Activated T-cell treated with anti-CD3 and anti-CD28 coated beads, Interleukin-2, amount 50 U/mL, for 72 hours (primary cell): ENCODE measurements at regions not wholly inside any gene's neighbourhood (a gene's known extent, or its start where the extent isn't known, plus 50 kb on each side); places are given as distances from the start of the nearest gene placed in this dataset.
"Not testable (repeated sequence)": the region's sequence is repeated elsewhere in the genome, so short reads cannot be mapped to it uniquely, and the experiment has no call there.

Experiments
- ATAC-seq, 2 donors: fragments of 150-1000 bp; cut with Tn5 transposase; replicated peaks in 1 of 2; 2 replicates each; pipeline ENCODE4 v1.10.0; 2021; ENCODE audit warnings: moderate library complexity in 2 of 2, mild to moderate bottlenecking in 1 of 2
- DNase-seq, 2 donors: peaks; one replicate each; pipeline ENCODE4 v3.0.0; 2021 to 2022; ENCODE audit warnings: mixed read lengths in 1 of 2
- H3K27ac Mint-ChIP-seq: one replicate; pipeline ENCODE4 v1.8.0; 2022; ENCODE audit warnings: mild to moderate bottlenecking, moderate library complexity, mixed read lengths
- H3K27me3 Mint-ChIP-seq: one replicate; pipeline ENCODE4 v1.8.0; 2022; ENCODE audit warnings: low read depth, mixed read lengths
- H3K36me3 Mint-ChIP-seq, 2 donors: one replicate each; pipeline ENCODE4 v1.8.0; 2022; ENCODE audit warnings: mixed read lengths in 2 of 2, mild to moderate bottlenecking in 1 of 2; ENCODE audit not compliant: insufficient read depth in 2 of 2
- H3K4me1 Mint-ChIP-seq: one replicate; pipeline ENCODE4 v1.8.0; 2022; ENCODE audit warnings: low read depth, mixed read lengths
- H3K4me3 Mint-ChIP-seq, 2 donors: one replicate each; pipeline ENCODE4 v1.8.0; 2022; ENCODE audit warnings: mild to moderate bottlenecking in 2 of 2, mixed read lengths in 2 of 2, moderate library complexity in 2 of 2
- H3K9me3 Mint-ChIP-seq, 2 donors: one replicate each; pipeline ENCODE4 v1.8.0; 2022; ENCODE audit warnings: mixed read lengths in 2 of 2

DNA sequence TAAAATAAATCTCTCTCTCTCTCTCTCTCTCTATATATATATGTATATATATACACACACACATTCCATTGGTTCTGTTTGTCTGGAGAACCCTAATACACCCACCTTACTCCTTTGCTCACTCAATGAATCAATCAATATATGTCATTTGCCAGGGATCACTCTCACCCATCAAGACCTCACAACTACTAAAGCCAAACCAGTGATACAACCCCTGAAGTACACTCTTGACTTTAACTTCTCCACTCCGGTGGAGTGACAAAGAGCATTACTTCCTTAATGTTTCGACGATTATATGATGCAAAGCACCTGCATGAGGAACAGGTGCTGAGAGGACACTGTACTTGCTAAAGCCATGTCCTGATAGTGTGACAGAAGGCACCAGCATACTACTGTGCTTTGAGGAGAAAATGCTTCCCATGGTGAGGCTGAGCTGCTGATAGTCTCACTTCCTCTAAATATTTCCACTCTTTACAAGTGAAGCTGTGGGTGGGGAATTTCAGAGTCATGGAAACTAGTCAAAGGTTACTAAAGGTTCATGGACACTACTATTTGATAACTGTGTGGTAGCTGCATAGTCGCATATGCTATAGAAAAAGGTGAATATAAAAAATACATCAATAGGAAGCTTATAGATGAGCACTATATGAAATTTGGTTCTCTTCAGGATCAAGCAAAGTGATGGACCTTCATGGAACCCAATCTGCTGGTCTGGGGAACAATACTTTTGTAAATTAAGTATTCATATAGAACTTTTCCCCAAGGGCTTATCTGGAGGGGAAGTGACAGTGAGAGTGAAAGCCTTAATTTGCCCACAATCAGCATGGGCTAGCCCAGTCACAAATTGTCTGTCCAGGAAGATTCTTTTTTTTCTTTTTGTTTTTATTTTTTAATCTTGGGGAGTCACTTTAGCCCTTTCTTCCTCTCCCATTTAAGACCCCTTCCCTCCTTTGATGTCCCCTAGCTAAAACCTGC, 141.9 kb upstream of the NEDD9 start:
- ATAC-seq (peak; percentile 59 to 64), DNase-seq (peak in 1 of 2 donors; percentile 20)
- Mint-ChIP-seq H3K4me3 (peak overlapping the region; percentile 56 to 80), H3K4me1 (peaks cover 72% of the 10 kb centered on the region), H3K9me3 (peaks cover 0 to 3% of the 10 kb centered on the region in 2 donors), H3K36me3 (peaks cover 10 to 21% of the 10 kb centered on the region in 2 donors), H3K27ac (peak overlapping the region; percentile 52), H3K27me3 (no peaks in the 10 kb centered on the region)

DNA sequence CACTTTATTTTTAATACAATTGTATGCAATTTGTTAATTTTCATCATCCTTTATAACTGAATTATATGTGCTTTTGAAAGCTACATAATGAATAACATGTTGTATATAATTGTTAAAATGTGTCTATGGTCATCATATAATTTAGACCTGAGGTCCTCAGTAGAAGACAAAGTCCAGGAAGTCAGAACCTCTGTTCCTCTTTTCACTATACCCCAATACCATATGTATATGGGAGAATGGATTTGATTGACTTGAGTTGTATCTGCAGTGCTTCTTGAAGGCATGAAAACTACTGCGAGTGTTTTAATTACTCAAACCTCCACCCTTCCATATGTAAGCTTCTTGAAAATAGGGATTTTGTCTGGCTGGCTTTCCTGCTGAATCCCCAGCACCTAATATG, 140.7 kb upstream of the NEDD9 start:
- Mint-ChIP-seq H3K9me3 (peaks cover 0 to 1% of the 10 kb centered on the region in 2 donors), H3K27me3 (no peaks in the 10 kb centered on the region)
- no peak for ATAC-seq

DNA sequence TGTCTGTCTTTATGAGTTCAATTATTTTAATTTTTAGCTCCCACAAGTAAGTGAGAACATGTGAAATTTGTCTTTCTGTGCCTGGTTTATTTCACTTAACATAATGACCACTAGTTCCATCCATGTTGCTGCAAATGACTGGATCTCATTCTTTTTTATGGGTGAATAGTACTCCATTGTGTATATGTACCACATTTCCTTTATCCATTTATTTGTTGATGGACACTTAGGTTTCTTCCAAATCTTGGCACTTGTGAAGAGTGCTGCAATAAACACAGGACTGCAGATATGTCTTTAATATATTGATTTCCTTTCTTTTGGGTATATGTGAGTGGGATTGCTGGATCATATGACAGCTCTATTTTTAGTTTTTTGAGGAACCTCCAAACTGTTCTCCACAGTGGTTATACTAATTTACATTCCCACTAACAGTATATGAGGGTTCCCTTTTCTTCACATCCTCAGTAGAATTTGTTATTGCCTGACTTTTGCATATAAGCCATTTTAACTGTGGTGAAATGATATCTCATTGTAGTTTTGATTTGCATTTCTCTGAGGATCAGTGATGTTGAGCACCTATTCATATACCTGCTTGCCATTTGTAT, 139.8 kb upstream of the NEDD9 start:
- H3K9me3 Mint-ChIP-seq, H3K4me3 Mint-ChIP-seq, H3K27me3 Mint-ChIP-seq, ATAC-seq, H3K27ac Mint-ChIP-seq, DNase-seq: not testable (repeated sequence)
- Mint-ChIP-seq H3K36me3 (peaks cover 3 to 15% of the 10 kb centered on the region in 2 donors), H3K4me1 (peaks cover 81% of the 10 kb centered on the region)

More for the DNA sequence above, 140.7 kb upstream of the NEDD9 start:
- DNase-seq = no peak
- Mint-ChIP-seq H3K4me1 (peaks cover 81% of the 10 kb centered on the region), H3K36me3 (peaks cover 8 to 20% of the 10 kb centered on the region in 2 donors), H3K4me3 (no peak overlapping the region), H3K27ac (no peak overlapping the region)

DNA sequence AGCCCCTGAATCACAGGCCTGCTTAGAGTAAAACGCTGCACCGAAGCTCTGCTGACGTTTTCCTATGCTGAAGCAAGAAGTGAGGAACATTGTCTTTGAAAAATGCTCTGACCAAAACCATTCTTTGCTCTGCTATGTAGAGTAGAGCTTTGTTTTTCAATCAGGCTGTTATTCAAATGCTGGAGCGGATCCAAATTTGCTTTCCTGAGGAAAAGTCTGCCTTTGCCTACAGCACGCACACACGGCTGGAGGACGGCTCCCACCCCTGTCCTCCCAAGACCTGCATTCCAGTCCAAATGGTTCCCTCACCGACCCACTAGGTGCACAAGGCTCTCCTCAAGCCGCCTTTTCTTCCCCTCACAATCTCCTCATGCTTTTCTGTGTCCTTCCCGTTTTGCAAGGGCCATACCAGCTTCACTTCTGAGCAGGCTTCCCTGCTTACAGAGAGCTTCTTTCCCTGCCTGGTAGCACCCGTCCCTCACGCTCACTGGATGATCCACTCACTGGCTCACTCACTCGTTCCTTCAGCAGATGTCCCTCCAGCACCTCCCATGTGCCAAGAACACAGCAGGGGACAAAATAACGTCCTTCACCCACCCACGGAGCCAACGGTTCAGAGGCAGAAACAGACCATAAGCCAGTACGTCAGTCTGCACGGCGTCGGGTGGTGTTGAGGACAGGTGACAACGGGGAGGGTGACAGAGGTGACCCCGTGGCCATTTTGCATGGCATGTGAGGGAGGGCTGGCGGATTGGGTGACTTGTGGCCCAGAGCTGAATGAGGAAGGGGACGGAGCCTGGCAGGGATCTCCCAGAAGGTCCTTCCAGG, 137.9 kb upstream of the NEDD9 start:
- Mint-ChIP-seq H3K36me3 (peaks cover 0 to 13% of the 10 kb centered on the region in 2 donors), H3K4me3 (no peak overlapping the region), H3K4me1 (peaks cover 88% of the 10 kb centered on the region), H3K27me3 (no peaks in the 10 kb centered on the region), H3K9me3 (no peaks in the 10 kb centered on the region), H3K27ac (no peak overlapping the region)
- no peak for ATAC-seq
- DNase-seq = no peak

DNA sequence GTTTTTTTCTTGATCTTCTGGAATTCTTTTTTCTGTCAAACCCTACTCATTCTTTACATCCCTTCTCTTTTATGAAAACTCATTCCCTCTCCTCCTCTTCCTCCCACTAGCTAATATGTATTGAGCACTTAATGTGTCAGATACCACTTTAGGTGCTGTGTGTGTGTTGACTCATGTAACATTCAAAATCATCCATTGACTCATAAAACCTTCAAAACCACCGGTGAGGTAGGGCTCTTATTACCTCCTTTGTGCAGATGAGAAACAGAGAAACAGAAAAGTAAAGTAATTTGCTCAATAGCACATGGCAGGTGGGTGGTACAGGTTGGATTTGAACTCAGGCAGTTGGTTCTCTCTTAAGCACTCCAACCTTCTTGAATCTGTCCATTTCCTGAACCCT, 136.3 kb upstream of the NEDD9 start:
- DNase-seq = peak; percentile 44 to 47
- no peaks in the 10 kb centered on the region for H3K27me3 Mint-ChIP-seq
- H3K4me1 Mint-ChIP-seq = peaks cover 88% of the 10 kb centered on the region
- H3K4me3 Mint-ChIP-seq = peak overlapping the region; percentile 35 to 50
- peak; percentile 80 to 81 for ATAC-seq
- H3K36me3 Mint-ChIP-seq = peaks cover 0 to 15% of the 10 kb centered on the region in 2 donors
- no peaks in the 10 kb centered on the region for H3K9me3 Mint-ChIP-seq
- peak overlapping the region; percentile 21 for H3K27ac Mint-ChIP-seq

DNA sequence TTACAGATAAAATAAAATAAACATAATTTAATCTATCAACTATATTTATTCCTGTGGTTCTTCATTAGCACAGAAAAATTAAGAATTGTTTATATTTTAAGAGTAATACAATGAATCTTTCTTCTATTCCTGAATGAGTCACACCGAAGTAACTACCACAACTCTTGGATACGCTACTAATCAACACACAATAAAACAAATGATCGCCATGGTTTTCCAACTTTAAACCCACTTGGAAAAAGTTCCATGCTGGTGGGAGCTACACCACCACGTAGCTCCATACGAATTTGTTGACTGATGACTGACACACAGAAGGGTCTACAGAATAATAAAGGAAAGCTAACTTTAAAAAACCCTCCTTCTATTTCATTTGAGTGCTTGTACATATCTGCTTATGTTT, 135.8 kb upstream of the NEDD9 start:
- DNase-seq (no peak), ATAC-seq (no peak)
- no peak overlapping the region for H3K27ac Mint-ChIP-seq
- peaks cover 92% of the 10 kb centered on the region for H3K4me1 Mint-ChIP-seq
- H3K9me3 Mint-ChIP-seq = no peaks in the 10 kb centered on the region
- H3K4me3 Mint-ChIP-seq = no peak overlapping the region
- peaks cover 0 to 15% of the 10 kb centered on the region in 2 donors for H3K36me3 Mint-ChIP-seq
- H3K27me3 Mint-ChIP-seq = no peaks in the 10 kb centered on the region

DNA sequence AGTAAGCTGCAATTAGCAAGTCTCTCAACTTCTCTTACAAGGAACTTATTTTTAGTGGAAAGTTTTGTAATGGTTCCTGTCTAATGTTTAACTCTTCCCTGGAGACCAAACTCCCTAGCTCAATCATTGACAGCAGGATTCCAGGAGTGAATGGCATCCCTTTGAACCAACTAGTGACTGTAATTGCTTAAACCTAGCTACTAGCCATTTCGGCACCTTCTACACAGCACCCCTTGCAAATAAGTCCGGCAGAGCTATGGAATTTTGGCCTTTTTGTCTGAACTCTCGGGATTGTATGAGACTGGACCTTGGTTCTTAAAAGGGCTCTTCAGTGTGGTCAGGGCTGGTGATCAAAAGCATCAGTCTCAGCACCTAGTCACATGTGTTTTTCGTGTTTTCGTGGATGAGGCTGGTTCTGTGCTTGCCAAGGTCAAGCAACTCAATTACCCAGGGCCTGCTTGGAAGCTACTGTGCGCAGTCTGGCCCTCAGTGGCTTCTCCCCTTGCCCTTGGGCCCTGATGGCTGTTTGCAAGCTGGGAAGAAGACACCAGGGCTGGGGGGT, 135.3 kb upstream of the NEDD9 start:
- no peak for DNase-seq
- peaks cover 0 to 13% of the 10 kb centered on the region in 2 donors for H3K36me3 Mint-ChIP-seq
- H3K27me3 Mint-ChIP-seq = no peaks in the 10 kb centered on the region
- ATAC-seq = no peak
- H3K4me3 Mint-ChIP-seq = peak overlapping the region in 1 of 2 donors; percentile 84
- H3K9me3 Mint-ChIP-seq = no peaks in the 10 kb centered on the region
- peak overlapping the region; percentile 96 for H3K27ac Mint-ChIP-seq
- peaks cover 95% of the 10 kb centered on the region for H3K4me1 Mint-ChIP-seq

DNA sequence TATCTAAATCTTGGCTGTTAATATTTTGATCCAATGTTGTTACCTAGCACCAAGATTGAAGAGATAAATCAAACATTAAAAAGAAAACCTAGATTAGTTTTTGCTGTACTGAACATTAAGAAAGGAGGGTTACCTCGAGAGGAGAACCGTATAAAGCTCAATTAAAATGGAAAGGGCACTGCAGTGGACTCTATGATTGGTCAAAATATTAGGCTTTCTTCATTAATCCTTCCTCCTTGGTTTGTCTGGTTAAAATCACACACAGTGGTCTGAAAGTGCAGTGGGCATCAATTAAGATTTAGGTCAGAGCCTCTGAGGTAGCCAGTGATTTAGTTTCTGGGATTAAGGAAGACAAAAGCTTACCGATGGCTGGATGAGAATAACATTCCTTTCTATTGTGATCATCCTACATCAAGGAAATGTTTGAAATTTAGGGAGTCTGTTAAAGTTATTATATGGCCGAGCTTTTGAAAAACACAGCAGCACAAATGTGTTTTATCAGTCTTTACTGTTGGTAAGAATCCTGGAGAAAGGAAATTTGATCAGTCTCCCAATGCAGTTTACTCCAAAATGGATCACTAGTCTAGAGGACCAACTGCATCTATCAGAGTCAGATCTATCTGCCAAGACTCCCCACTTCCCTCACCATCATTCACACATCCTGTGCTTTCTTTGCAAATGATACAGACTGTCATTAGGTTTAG, 134.6 kb upstream of the NEDD9 start:
- H3K4me1 Mint-ChIP-seq = peaks cover 95% of the 10 kb centered on the region
- ATAC-seq = no peak
- H3K27ac Mint-ChIP-seq = peak overlapping the region; percentile 96
- H3K36me3 Mint-ChIP-seq = peaks cover 0 to 7% of the 10 kb centered on the region in 2 donors
- peak overlapping the region; percentile 62 to 84 for H3K4me3 Mint-ChIP-seq
- H3K27me3 Mint-ChIP-seq = no peaks in the 10 kb centered on the region
- DNase-seq = no peak
- no peaks in the 10 kb centered on the region for H3K9me3 Mint-ChIP-seq

DNA sequence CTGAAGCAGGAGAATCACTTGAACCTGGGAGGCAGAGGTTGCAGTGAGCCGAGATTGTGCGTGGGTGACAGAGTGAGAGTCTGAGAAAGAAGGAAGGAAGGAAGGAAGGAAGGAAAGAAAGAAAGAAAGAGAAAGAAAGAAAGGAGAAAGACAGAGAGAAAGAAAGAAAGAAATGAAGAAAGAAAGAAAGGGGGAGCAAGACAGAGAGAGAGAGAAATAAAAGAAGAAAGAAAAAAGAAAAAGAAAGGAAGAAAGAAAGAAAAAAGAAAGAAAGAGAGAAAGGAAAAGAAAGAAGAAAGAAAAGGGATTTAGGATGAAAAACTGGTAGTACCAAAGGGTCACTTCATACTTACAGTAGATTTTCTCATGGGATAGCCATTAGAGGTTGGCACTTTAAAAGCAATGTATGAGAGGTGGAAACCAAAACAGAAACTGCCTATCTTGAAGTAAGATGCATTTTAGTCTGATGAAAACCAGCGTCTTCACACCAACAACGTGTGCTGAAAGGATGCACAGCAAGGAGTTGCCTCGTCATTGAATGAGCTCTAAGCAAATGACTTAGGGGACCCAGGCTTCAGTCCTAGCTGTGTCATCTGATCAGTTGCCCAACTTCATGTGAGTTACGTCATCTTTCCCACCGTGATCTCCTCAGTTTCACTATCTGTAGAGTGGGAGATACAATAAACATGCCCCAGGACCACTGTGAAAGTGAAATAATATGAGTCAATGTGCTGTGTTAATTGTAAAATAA, 133.9 kb upstream of the NEDD9 start:
- DNase-seq = peak; percentile 58 to 69
- peaks cover 3 to 4% of the 10 kb centered on the region in 2 donors for H3K36me3 Mint-ChIP-seq
- peaks cover 99% of the 10 kb centered on the region for H3K4me1 Mint-ChIP-seq
- peak overlapping the region; percentile 62 to 84 for H3K4me3 Mint-ChIP-seq
- H3K9me3 Mint-ChIP-seq = no peaks in the 10 kb centered on the region
- no peaks in the 10 kb centered on the region for H3K27me3 Mint-ChIP-seq
- peak overlapping the region; percentile 96 for H3K27ac Mint-ChIP-seq
- peak; percentile 58 to 76 for ATAC-seq

DNA sequence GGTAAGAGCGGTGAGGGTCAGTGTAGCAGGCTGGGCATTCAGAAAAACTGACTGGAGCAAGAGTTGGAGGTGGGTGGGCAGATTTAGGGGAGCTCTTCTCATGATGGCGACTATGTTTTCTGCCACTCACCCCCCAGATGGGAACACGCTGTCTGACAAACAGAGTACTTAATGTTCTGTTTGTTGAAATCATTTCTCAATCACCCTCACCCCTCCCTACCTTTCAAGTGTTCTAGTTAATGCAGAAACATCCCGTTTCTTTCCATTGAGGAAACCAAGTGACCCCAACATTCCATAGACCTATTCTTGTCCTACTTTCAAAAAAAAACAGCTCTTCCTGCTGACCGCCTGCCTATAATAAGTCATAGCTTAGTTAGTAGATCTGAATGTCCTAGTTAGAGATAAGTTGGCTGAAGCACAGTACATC, 132.5 kb upstream of the NEDD9 start:
- ATAC-seq (no peak), DNase-seq (no peak)
- peak overlapping the region; percentile 62 to 72 for H3K4me3 Mint-ChIP-seq
- peaks cover 5 to 7% of the 10 kb centered on the region in 2 donors for H3K9me3 Mint-ChIP-seq
- H3K27me3 Mint-ChIP-seq = no peaks in the 10 kb centered on the region
- H3K36me3 Mint-ChIP-seq = peaks cover 9 to 15% of the 10 kb centered on the region in 2 donors
- peaks cover 93% of the 10 kb centered on the region for H3K4me1 Mint-ChIP-seq
- peak overlapping the region; percentile 96 for H3K27ac Mint-ChIP-seq

DNA sequence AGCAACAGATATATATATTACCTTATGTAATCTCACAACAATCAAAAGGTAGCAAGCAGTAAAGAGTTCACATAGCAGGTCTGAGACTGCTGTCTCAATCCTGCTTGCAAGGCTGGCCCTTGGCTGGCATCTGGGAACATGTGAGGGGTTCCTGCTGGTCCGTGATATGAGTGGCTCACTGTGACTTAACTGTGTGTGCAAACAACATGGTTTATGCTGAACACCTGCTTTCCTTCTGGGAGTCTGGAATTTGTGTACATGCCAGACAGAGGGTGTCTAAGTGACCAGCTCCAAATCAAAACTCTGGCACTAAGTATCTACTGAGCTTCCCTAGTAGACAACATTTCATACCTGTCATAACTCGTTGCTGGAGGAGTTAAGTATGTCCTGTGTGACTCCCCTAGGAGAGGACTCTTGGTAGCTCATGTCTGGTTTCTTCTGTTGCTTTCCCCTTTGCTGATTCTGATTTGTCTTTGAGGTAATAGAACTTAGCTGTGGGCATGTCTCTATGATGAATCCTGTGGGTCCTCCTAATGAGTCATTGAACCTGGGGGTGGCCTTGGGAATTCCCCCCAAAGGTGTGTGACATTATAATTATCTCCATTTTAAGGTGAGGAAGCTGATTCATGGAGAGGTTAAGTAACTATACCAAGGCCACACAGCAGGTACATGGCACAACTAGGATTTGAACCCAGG, 131.6 kb upstream of the NEDD9 start:
- peaks cover 9 to 10% of the 10 kb centered on the region in 2 donors for H3K9me3 Mint-ChIP-seq
- no peak overlapping the region for H3K27ac Mint-ChIP-seq
- H3K27me3 Mint-ChIP-seq = no peaks in the 10 kb centered on the region
- peak overlapping the region; percentile 44 to 51 for H3K4me3 Mint-ChIP-seq
- H3K4me1 Mint-ChIP-seq = peaks cover 93% of the 10 kb centered on the region
- peaks cover 13 to 20% of the 10 kb centered on the region in 2 donors for H3K36me3 Mint-ChIP-seq
- peak; percentile 63 to 74 for DNase-seq
- peak; percentile 68 to 77 for ATAC-seq
